ENCODE measurements at regions not wholly inside any gene's neighbourhood (a gene's known extent, or its start where the extent isn't known, plus 50 kb on each side); places are given as distances from the start of the nearest gene placed in this dataset.

DNA sequence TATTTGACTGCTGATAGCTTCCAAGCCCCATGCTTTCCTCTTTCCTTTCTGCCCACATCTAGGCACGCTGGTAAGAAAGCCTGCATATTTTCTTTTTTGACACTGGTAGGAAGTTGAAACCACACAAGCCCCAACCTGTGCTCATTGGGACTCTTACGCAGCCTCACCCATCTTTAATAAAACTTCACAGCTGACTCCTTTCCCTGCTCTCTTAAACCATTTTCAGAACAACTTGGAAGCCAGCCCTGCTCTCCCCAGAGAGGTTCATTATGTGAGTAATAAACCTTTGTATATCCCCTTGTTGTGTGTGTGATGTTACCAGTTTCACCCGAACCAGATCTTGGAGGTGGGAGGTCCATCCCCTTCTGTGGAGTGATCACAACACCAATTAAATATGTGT lies 268.4 kb downstream of the GPD2 start:
- intact Hi-C loops (cut with DNase I, micrococcal nuclease): no loop called here
- no peaks in the 10 kb centered on the region for H3K9me3 ChIP-seq
- DNase-seq (no peak), ATAC-seq (no peak)
- H3K4me3 ChIP-seq: no peak overlapping the region
- no peaks in the 10 kb centered on the region for H3K36me3 ChIP-seq (ENCODE audit: low read depth)
- TF ChIP-seq, protein P1, sequence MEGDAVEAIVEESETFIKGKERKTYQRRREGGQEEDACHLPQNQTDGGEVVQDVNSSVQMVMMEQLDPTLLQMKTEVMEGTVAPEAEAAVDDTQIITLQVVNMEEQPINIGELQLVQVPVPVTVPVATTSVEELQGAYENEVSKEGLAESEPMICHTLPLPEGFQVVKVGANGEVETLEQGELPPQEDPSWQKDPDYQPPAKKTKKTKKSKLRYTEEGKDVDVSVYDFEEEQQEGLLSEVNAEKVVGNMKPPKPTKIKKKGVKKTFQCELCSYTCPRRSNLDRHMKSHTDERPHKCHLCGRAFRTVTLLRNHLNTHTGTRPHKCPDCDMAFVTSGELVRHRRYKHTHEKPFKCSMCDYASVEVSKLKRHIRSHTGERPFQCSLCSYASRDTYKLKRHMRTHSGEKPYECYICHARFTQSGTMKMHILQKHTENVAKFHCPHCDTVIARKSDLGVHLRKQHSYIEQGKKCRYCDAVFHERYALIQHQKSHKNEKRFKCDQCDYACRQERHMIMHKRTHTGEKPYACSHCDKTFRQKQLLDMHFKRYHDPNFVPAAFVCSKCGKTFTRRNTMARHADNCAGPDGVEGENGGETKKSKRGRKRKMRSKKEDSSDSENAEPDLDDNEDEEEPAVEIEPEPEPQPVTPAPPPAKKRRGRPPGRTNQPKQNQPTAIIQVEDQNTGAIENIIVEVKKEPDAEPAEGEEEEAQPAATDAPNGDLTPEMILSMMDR (IDR thresholded peaks at IDR 0.05): no peak
- no peaks in the 10 kb centered on the region for H3K4me1 ChIP-seq (ENCODE audit: low read depth)

DNA sequence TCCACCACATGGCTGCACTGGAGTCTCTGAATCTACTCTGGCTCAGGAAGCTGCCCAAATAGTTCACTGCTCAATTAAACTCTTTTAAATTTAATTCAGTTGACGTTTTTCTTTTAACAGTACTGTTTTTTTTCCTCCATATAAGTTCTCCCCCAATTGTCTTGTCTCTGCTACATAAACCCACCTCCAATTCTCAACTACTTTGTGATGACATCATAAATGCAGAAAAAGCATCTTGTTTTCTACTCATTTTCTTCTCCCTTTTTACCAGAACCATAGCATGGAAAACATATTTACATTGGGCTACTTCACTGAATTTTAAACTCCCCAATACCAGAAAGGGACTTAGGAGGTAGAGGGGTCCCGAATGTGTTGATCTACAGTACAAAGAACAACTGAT lies 270.4 kb downstream of the GPD2 start:
- Histone ChIP-seq H3K4me3 (no peak overlapping the region), H3K4me1 (ENCODE audit: low read depth) (no peaks in the 10 kb centered on the region), H3K9me3 (no peaks in the 10 kb centered on the region), H3K36me3 (ENCODE audit: low read depth) (no peaks in the 10 kb centered on the region)
- ATAC-seq (no peak), DNase-seq (no peak)
- intact Hi-C loops (cut with DNase I, micrococcal nuclease): no loop called here
- TF ChIP-seq, protein P1 (IDR thresholded peaks at IDR 0.05): no peak

DNA sequence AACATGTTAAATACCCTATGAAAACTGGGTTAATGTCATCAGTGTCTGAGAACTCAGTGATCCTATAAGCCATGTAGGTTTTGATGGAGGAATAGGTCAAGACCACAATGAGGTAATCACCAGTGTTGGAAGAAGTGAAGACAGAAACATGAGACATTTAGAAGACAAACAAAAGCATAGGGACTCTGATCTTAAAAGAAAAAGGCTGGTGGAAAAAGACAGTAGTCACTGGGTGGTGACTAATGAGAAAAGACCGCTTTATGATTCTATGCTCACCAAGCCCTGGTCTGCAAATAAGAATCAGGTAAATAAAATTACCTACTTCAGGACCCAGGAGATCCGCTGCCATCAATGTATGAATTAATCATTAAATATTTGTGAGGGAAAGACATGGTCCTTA lies 271.9 kb downstream of the GPD2 start:
- H3K4me1 ChIP-seq (ENCODE audit: low read depth): no peaks in the 10 kb centered on the region
- no peaks in the 10 kb centered on the region for H3K9me3 ChIP-seq
- TF ChIP-seq, protein P1 (IDR thresholded peaks at IDR 0.05): no peak
- ATAC-seq (no peak), DNase-seq (no peak)
- no peaks in the 10 kb centered on the region for H3K36me3 ChIP-seq (ENCODE audit: low read depth)
- intact Hi-C loops (cut with DNase I, micrococcal nuclease): no loop called here
- H3K4me3 ChIP-seq: no peak overlapping the region

DNA sequence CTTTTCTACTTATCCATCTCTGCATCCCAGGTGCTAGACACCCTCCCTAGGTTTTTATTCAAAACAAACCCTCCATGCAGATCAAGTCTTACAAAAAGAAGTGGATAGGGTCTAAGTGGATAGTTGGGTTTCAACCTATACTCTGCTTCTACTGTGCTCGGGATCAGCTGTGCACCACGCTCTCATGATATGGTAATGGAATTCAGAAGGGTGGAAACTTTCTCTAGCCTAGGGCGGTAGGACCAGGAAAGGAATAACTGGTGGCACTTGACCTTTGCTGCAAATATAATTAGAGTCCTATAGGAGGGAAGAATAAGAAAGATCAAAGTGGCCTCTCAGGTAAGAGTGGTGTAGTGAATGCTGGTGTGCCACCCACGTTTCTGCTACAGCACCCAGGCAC lies 272.9 kb downstream of the GPD2 start:
- DNase-seq (no peak), ATAC-seq (no peak)
- Histone ChIP-seq H3K4me3 (no peak overlapping the region), H3K9me3 (no peaks in the 10 kb centered on the region), H3K4me1 (ENCODE audit: low read depth) (no peaks in the 10 kb centered on the region), H3K36me3 (ENCODE audit: low read depth) (no peaks in the 10 kb centered on the region)
- TF ChIP-seq, protein P1 (IDR thresholded peaks at IDR 0.05): no peak
- intact Hi-C loops (cut with DNase I, micrococcal nuclease): no loop called here

DNA sequence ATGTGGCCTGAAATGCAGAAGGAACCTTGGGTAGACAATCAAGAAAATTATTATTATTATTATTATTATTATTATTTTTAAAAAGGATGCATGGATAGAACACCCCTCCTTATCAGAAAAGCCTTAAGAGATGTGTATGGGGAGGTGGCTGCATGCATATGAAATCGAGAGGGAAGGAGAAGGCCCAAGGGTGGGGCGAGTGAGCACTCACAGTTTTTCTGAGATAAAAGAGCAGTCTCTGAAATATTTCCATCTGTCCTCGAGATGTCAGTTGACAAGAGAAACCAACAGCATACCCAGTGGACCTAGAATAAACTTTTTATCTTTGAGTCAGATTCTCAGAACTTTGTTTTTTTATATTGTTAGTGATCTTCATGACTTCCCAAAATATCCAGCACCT lies 282.9 kb downstream of the GPD2 start:
- Histone ChIP-seq H3K4me1 (ENCODE audit: low read depth) (no peaks in the 10 kb centered on the region), H3K36me3 (ENCODE audit: low read depth) (no peaks in the 10 kb centered on the region), H3K9me3 (no peaks in the 10 kb centered on the region), H3K4me3 (no peak overlapping the region)
- DNase-seq: no peak
- intact Hi-C loops (cut with DNase I, micrococcal nuclease): no loop called here
- no peak for ATAC-seq
- TF ChIP-seq, protein P1 (IDR thresholded peaks at IDR 0.05): no peak

DNA sequence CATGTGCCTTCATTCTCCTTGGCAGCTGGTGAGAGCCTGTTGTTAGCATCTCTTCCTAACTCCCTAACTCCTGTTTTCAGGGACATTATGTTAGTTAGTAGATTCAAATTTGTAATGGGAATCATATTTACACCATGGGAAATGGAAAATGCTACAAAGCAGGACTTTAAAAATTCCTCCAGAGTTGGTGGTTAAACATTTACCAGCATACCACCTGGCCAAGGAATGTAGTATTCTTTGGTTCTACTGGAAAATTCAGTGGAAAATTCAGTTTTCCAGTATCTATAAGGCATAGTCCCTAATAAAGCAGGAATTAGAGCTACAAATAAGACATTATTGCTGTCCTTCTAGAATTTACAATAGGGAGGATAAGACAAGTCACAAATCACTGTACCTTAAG lies 291.7 kb downstream of the GPD2 start:
- H3K36me3 ChIP-seq (ENCODE audit: low read depth): no peaks in the 10 kb centered on the region
- TF ChIP-seq, protein P1 (IDR thresholded peaks at IDR 0.05): no peak
- no peak overlapping the region for H3K4me3 ChIP-seq
- intact Hi-C loops (cut with DNase I, micrococcal nuclease): no loop called here
- no peak for ATAC-seq
- DNase-seq: no peak
- H3K4me1 ChIP-seq (ENCODE audit: low read depth): no peaks in the 10 kb centered on the region
- H3K9me3 ChIP-seq: no peaks in the 10 kb centered on the region
